ENCODE measurements at regions not wholly inside any gene's neighbourhood (a gene's known extent, or its start where the extent isn't known, plus 50 kb on each side); places are given as distances from the start of the nearest gene placed in this dataset.

DNA sequence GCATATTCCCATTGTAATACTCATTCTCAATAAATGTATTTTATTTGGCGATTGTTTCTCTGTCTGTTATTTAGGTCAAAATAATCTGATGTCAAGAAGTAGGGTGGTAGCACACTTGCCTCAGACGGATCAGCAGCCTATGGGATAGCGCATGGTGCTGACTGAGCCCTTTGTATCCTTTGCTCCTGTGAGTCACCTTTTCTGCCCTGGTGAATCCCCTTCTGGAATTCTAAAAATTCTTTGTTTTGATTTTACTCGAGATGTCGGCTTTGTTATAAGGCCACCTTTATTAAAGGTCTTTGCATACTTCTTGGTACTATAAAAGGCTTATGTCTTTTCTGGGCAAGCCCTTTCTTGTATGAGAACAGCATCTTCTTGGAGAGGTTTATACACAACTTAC lies 1187.8 kb downstream of the CDH9 start:
- Mint-ChIP-seq H3K4me3 (ENCODE audit: unreplicated experiment) (no peak overlapping the region), H3K9me3 (ENCODE audit: unreplicated experiment) (peaks cover 3% of the 10 kb centered on the region), H3K36me3 (ENCODE audit: low read depth, unreplicated experiment) (no peaks in the 10 kb centered on the region), H3K27ac (ENCODE audit: unreplicated experiment) (peak overlapping the region; percentile 19), H3K27me3 (ENCODE audit: low read depth, unreplicated experiment) (no peaks in the 10 kb centered on the region), H3K4me1 (ENCODE audit: low read depth, unreplicated experiment) (peaks cover 8% of the 10 kb centered on the region)
- Histone ChIP-seq H3K79me2 (ENCODE audit: insufficient read depth, low read length) (no peaks in the 10 kb centered on the region), H2AFZ (ENCODE audit: low read depth, low read length) (no peak overlapping the region), H4K20me1 (ENCODE audit: insufficient read depth, low read length) (no peaks in the 10 kb centered on the region), H3K27me3 (ENCODE audit: insufficient read depth, low read length) (no peaks in the 10 kb centered on the region), H3K4me3 (ENCODE audit: insufficient read depth, low read depth, low read length) (no peak overlapping the region), H3K9ac (ENCODE audit: low read length) (no peak overlapping the region), H3K27ac (ENCODE audit: low read depth, low read length) (no peak overlapping the region), H3K4me2 (ENCODE audit: low read length) (no peak overlapping the region), H3K9me3 (ENCODE audit: insufficient read depth, low read depth, low read length) (peaks cover 3% of the 10 kb centered on the region), H3K36me3 (ENCODE audit: insufficient read depth, low read length) (no peaks in the 10 kb centered on the region), H3K4me1 (ENCODE audit: insufficient read depth, low read length) (no peaks in the 10 kb centered on the region)
- TF ChIP-seq, protein P1, sequence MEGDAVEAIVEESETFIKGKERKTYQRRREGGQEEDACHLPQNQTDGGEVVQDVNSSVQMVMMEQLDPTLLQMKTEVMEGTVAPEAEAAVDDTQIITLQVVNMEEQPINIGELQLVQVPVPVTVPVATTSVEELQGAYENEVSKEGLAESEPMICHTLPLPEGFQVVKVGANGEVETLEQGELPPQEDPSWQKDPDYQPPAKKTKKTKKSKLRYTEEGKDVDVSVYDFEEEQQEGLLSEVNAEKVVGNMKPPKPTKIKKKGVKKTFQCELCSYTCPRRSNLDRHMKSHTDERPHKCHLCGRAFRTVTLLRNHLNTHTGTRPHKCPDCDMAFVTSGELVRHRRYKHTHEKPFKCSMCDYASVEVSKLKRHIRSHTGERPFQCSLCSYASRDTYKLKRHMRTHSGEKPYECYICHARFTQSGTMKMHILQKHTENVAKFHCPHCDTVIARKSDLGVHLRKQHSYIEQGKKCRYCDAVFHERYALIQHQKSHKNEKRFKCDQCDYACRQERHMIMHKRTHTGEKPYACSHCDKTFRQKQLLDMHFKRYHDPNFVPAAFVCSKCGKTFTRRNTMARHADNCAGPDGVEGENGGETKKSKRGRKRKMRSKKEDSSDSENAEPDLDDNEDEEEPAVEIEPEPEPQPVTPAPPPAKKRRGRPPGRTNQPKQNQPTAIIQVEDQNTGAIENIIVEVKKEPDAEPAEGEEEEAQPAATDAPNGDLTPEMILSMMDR (IDR thresholded peaks at IDR 0.05; ENCODE audit: insufficient read depth, low read depth, low read length), result no peak
- no peak for TF ChIP-seq EZH2 (IDR thresholded peaks at IDR 0.05; ENCODE audit: insufficient read depth, low read length)
- FAIRE-seq (no peak), DNase-seq (ENCODE audit: low read depth) (no peak)

DNA sequence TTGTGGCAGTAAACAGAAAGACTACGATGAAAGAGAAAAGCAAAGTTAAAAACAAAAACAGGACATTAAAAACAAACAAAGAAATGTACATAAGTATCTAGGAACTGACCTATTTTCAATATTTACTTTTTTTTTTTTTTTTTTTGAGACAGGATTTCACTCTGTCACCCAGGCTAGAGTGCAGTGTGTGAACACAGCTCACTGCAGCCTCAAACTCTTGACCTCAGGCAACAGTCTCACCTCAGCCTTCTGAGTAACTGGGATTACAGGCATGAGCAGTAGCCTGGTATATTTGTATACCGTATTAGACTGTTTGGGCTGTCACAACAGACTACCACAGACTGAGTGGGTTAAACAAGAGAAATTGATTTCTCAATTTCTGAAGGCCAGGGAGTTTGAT lies 1189.1 kb downstream of the CDH9 start:
- Histone ChIP-seq H3K4me1 (ENCODE audit: insufficient read depth, low read length) (no peaks in the 10 kb centered on the region), H3K4me3 (ENCODE audit: insufficient read depth, low read depth, low read length) (no peak overlapping the region), H3K27me3 (ENCODE audit: insufficient read depth, low read length) (no peaks in the 10 kb centered on the region), H3K9ac (ENCODE audit: low read length) (no peak overlapping the region), H4K20me1 (ENCODE audit: insufficient read depth, low read length) (no peaks in the 10 kb centered on the region), H3K9me3 (ENCODE audit: insufficient read depth, low read depth, low read length) (peaks cover 3% of the 10 kb centered on the region), H3K36me3 (ENCODE audit: insufficient read depth, low read length) (no peaks in the 10 kb centered on the region), H3K27ac (ENCODE audit: low read depth, low read length) (no peak overlapping the region), H3K79me2 (ENCODE audit: insufficient read depth, low read length) (no peaks in the 10 kb centered on the region), H2AFZ (ENCODE audit: low read depth, low read length) (no peak overlapping the region), H3K4me2 (ENCODE audit: low read length) (no peak overlapping the region)
- no peaks in the 10 kb centered on the region for H3K36me3 Mint-ChIP-seq (ENCODE audit: low read depth, unreplicated experiment)
- no peak overlapping the region for H3K4me3 Mint-ChIP-seq (ENCODE audit: unreplicated experiment)
- H3K27me3 Mint-ChIP-seq (ENCODE audit: low read depth, unreplicated experiment), result no peaks in the 10 kb centered on the region
- H3K4me1 Mint-ChIP-seq (ENCODE audit: low read depth, unreplicated experiment), result peaks cover 8% of the 10 kb centered on the region
- H3K9me3 Mint-ChIP-seq (ENCODE audit: unreplicated experiment), result peaks cover 5% of the 10 kb centered on the region
- no peak for TF ChIP-seq EZH2 (IDR thresholded peaks at IDR 0.05; ENCODE audit: insufficient read depth, low read length)
- TF ChIP-seq, protein P1 (IDR thresholded peaks at IDR 0.05; ENCODE audit: insufficient read depth, low read depth, low read length), result no peak
- DNase-seq (ENCODE audit: low read depth), result no peak
- no peak for FAIRE-seq
- H3K27ac Mint-ChIP-seq (ENCODE audit: unreplicated experiment), result no peak overlapping the region

GRCh38 chr5:25823330-25823873 lies 1178.6 kb upstream of the CDH10 start:
- H4K20me1 ChIP-seq (ENCODE audit: insufficient read depth, low read length), result no peaks in the 10 kb centered on the region
- H3K4me2 ChIP-seq (ENCODE audit: low read length), result no peak overlapping the region
- no peak overlapping the region for H3K9ac ChIP-seq (ENCODE audit: low read length)
- H3K27ac ChIP-seq (ENCODE audit: low read depth, low read length), result no peak overlapping the region
- H3K4me1 ChIP-seq (ENCODE audit: insufficient read depth, low read length), result no peaks in the 10 kb centered on the region
- Mint-ChIP-seq H3K4me1 (ENCODE audit: low read depth, unreplicated experiment) (no peaks in the 10 kb centered on the region), H3K36me3 (ENCODE audit: low read depth, unreplicated experiment) (no peaks in the 10 kb centered on the region), H3K27ac (ENCODE audit: unreplicated experiment) (no peak overlapping the region), H3K4me3 (ENCODE audit: unreplicated experiment) (no peak overlapping the region), H3K27me3 (ENCODE audit: low read depth, unreplicated experiment) (no peaks in the 10 kb centered on the region), H3K9me3 (ENCODE audit: unreplicated experiment) (peaks cover 3% of the 10 kb centered on the region)
- DNase-seq (ENCODE audit: low read depth) (no peak), FAIRE-seq (no peak)
- H2AFZ ChIP-seq (ENCODE audit: low read depth, low read length), result no peak overlapping the region
- H3K27me3 ChIP-seq (ENCODE audit: insufficient read depth, low read length), result no peaks in the 10 kb centered on the region
- no peaks in the 10 kb centered on the region for H3K36me3 ChIP-seq (ENCODE audit: insufficient read depth, low read length)
- TF ChIP-seq, protein P1 (IDR thresholded peaks at IDR 0.05; ENCODE audit: insufficient read depth, low read depth, low read length), result no peak
- TF ChIP-seq EZH2 (IDR thresholded peaks at IDR 0.05; ENCODE audit: insufficient read depth, low read length), result no peak
- H3K79me2 ChIP-seq (ENCODE audit: insufficient read depth, low read length), result no peaks in the 10 kb centered on the region
- no peak overlapping the region for H3K4me3 ChIP-seq (ENCODE audit: insufficient read depth, low read depth, low read length)
- no peaks in the 10 kb centered on the region for H3K9me3 ChIP-seq (ENCODE audit: insufficient read depth, low read depth, low read length)

Data from astrocyte (in vitro differentiated cells and primary cell).